GM12878 (cell line): ENCODE measurements at regions not wholly inside any gene's neighbourhood (a gene's known extent, or its start where the extent isn't known, plus 50 kb on each side); places are given as distances from the start of the nearest gene placed in this dataset.

Source experiments
- ATAC-seq: fragments of 200-7000 bp; cut with Tn5 transposase; 3 replicates; pipeline ENCODE4 v1.9.1; 2020; ENCODE audit warnings: mild to moderate bottlenecking, moderate library complexity
- BruUV-seq: library from RNA; stranded (reverse); fragments of 400-500 nt; replicated peaks from 2 replicates; lab custom pipeline; 2021; lab: Mats Ljungman, UMichigan
- CTCF ChIA-PET: fragments of 300-600 bp; sonication (Branson Sonifier 250); formaldehyde crosslinking; extraction: SDS; loops from one replicate; lab custom pipeline; 2021; ENCODE audit warnings: inconsistent platforms; lab: Yijun Ruan, JAX
- POLR2A ChIA-PET: fragments of 350-600 bp; formaldehyde crosslinking; extraction: SDS; loops from one replicate; lab custom pipeline; 2021; ENCODE audit warnings: inconsistent platforms; lab: Charles Lee
- RAD21 ChIA-PET: fragments of 300-600 bp; sonication (Branson Sonifier 250); formaldehyde crosslinking; loops from one replicate; lab custom pipeline; 2023; ENCODE audit warnings: antibody characterized with exemption; ENCODE audit not compliant: unreplicated experiment; lab: Charles Lee
- SMC1A ChIA-PET: fragments of 300-600 bp; sonication (Branson Sonifier 250); formaldehyde crosslinking; loops from one replicate; lab custom pipeline; 2023; ENCODE audit not compliant: unreplicated experiment, uncharacterized antibody; lab: Charles Lee
- DNase-seq: peaks from one replicate; pipeline ENCODE4 v3.0.0-alpha.2; 2011; ENCODE audit warnings: low read depth, low spot score
- FAIRE-seq: peaks from 3 replicates; lab custom pipeline; 2011; peaks lifted over from hg19 to GRCh38; lab: Jason Lieb, UNC
- H2AFZ ChIP-seq: 2 replicates; pipeline ENCODE4 v1.6.0; 2011; ENCODE audit warnings: low read depth, low read length, control low read depth; ENCODE audit not compliant: control insufficient read depth
- H3K27ac ChIP-seq: 2 replicates; pipeline ENCODE4 v1.5.1; 2011; ENCODE audit warnings: control low read depth; ENCODE audit not compliant: control insufficient read depth, insufficient read depth
- H3K27me3 ChIP-seq, 2 experiments: replicated peaks in 1 of 2; 2 replicates each; pipeline versions ENCODE4 v1.6.0 to v1.6.1; 2011; ENCODE audit warnings: low read length in 1 of 2; ENCODE audit not compliant: control insufficient read depth in 2 of 2, insufficient read depth in 2 of 2
- H3K36me3 ChIP-seq, 2 experiments: 2 replicates each; pipeline ENCODE4 v1.5.1; 2011; ENCODE audit warnings: low read length in 1 of 2; ENCODE audit not compliant: control insufficient read depth in 2 of 2, insufficient read depth in 2 of 2
- H3K4me1 ChIP-seq: 2 replicates; pipeline ENCODE4 v1.6.1; 2011; ENCODE audit warnings: mild to moderate bottlenecking, low read length, moderate library complexity, mixed read lengths; ENCODE audit not compliant: control insufficient read depth, insufficient read depth
- H3K4me2 ChIP-seq: 2 replicates; pipeline ENCODE4 v1.6.0; 2011; ENCODE audit warnings: control low read depth; ENCODE audit not compliant: control insufficient read depth, insufficient read depth
- H3K4me3 ChIP-seq: fragments of 200-600 bp; sonication (generic); 2 replicates; pipeline ENCODE4 v1.5.1; 2016
- H3K79me2 ChIP-seq: 2 replicates; pipeline ENCODE4 v1.6.0; 2011; ENCODE audit warnings: low read length; ENCODE audit not compliant: control insufficient read depth, insufficient read depth
- H3K9ac ChIP-seq: 2 replicates; pipeline ENCODE4 v1.8.0; 2011; ENCODE audit warnings: low read length, control low read depth, mixed read lengths; ENCODE audit not compliant: control insufficient read depth, insufficient read depth
- H3K9me3 ChIP-seq: replicated peaks from 3 replicates; pipeline ENCODE4 v1.5.1; 2011; ENCODE audit warnings: mild to moderate bottlenecking, low read length; ENCODE audit not compliant: control insufficient read depth, insufficient read depth
- H4K20me1 ChIP-seq: 2 replicates; pipeline ENCODE4 v1.6.0; 2011; ENCODE audit not compliant: control insufficient read depth, insufficient read depth
- DPF2 ChIP-seq: fragments of 450-650 bp; IDR thresholded peaks from 2 replicates; pipeline ENCODE4 v1.6.1; 2017; ENCODE audit warnings: mild to moderate bottlenecking
- EED ChIP-seq: sonication (generic); IDR thresholded peaks from 2 replicates; pipeline ENCODE4 v1.6.1; 2016; ENCODE audit warnings: antibody characterized with exemption, low read depth
- EP300 ChIP-seq, 2 experiments: fragments of 150-350 bp in 1 of 2; IDR thresholded peaks; 2 replicates each; pipeline ENCODE4 v1.6.1; 2011 to 2012; ENCODE audit warnings: low read depth in 2 of 2, low read length in 2 of 2, borderline replicate concordance in 1 of 2, improper control_type of control experiment in 1 of 2, inconsistent platforms in 1 of 2; ENCODE audit not compliant: control insufficient read depth in 1 of 2
- MEF2A ChIP-seq: IDR thresholded peaks from 2 replicates; pipeline ENCODE4 v1.6.1; 2011; ENCODE audit warnings: low read depth, mild to moderate bottlenecking, low read length, moderate library complexity; ENCODE audit not compliant: insufficient read depth
- MTA2 ChIP-seq: fragments of 450-650 bp; IDR thresholded peaks from 2 replicates; pipeline ENCODE4 v1.6.1; 2016; ENCODE audit warnings: low read depth, mild to moderate bottlenecking, moderate library complexity
- NR2C2 ChIP-seq: IDR thresholded peaks from 2 replicates; pipeline ENCODE4 v1.6.1; 2011; ENCODE audit warnings: borderline replicate concordance, low read depth; ENCODE audit not compliant: control insufficient read depth, insufficient read length
- RAD21 ChIP-seq: IDR thresholded peaks from 2 replicates; pipeline ENCODE4 v1.6.1; 2011; ENCODE audit warnings: mild to moderate bottlenecking, low read depth, low read length, moderate library complexity; ENCODE audit not compliant: insufficient read depth
- ZZZ3 ChIP-seq: IDR thresholded peaks from 2 replicates; pipeline ENCODE4 v1.6.1; 2011; ENCODE audit warnings: low read depth; ENCODE audit not compliant: control insufficient read depth, insufficient read length
- WGBS: methylation state at CpG from one replicate; pipeline ENCODE4 v1.1.6; 2016; ENCODE audit warnings: low lambda C conversion rate; ENCODE audit not compliant: insufficient replicate concordance, insufficient coverage; ENCODE audit errors: missing lambda C conversion rate; 5-methylcytosine and 5-hydroxymethylcytosine counted together
- in situ Hi-C: fragments of 300-500 bp; cut with MboI; formaldehyde crosslinking; loops from 9 replicates; pipeline ENCODE4 v1.14.3; 2018; ENCODE audit warnings: mixed read lengths
- intact Hi-C: fragments of 100-400 bp; cut with micrococcal nuclease; formaldehyde crosslinking; loops from one replicate; pipeline ENCODE4 v1.14.2; 2022; ENCODE audit not compliant: unreplicated experiment

GRCh38 chr4:186814535-186815070, 90.9 kb upstream of the FAT1 start:
- DNase-seq (no peak), ATAC-seq (no peak), FAIRE-seq (no peak)
- ChIA-PET RAD21 (no interaction called here), CTCF (no interaction called here), POLR2A (no interaction called here), SMC1A (no interaction called here)
- H3K36me3 ChIP-seq: no peaks in the 10 kb centered on the region
- in situ Hi-C loops (no loop called here), intact Hi-C loops (no loop called here)
- no peak overlapping the region for H3K27ac ChIP-seq
- no peak overlapping the region for H3K4me2 ChIP-seq
- no peaks in the 10 kb centered on the region for H3K27me3 ChIP-seq
- no peak overlapping the region for H3K9ac ChIP-seq
- H3K9me3 ChIP-seq: no peaks in the 10 kb centered on the region
- no peak overlapping the region for H3K4me3 ChIP-seq
- TF ChIP-seq MTA2 (no peak), ZZZ3 (no peak), RAD21 (no peak), EP300 (IDR thresholded peaks at IDR 0.05; ENCODE audit: borderline replicate concordance in 1 of 2, control insufficient read depth in 1 of 2, low read depth in 2 of 2, low read length in 2 of 2) (no peak), EED (no peak), NR2C2 (no peak), DPF2 (no peak), MEF2A (no peak)
- no peaks in the 10 kb centered on the region for H3K79me2 ChIP-seq
- no peaks in the 10 kb centered on the region for H3K4me1 ChIP-seq
- H4K20me1 ChIP-seq: no peaks in the 10 kb centered on the region
- no peak overlapping the region for H2AFZ ChIP-seq
- no TSS peak for BruUV-seq
- 0% methylated on average over 2 of the region's 2 CpGs for WGBS
